DMS 273 (cell line): ENCODE measurements at regions not wholly inside any gene's neighbourhood (a gene's known extent, or its start where the extent isn't known, plus 50 kb on each side); places are given as distances from the start of the nearest gene placed in this dataset.

Source experiments
- DNase-seq: peaks from one replicate; lab custom pipeline; 2025; ENCODE audit not compliant: unreplicated experiment; lab: John Stamatoyannopoulos, UW

DNA sequence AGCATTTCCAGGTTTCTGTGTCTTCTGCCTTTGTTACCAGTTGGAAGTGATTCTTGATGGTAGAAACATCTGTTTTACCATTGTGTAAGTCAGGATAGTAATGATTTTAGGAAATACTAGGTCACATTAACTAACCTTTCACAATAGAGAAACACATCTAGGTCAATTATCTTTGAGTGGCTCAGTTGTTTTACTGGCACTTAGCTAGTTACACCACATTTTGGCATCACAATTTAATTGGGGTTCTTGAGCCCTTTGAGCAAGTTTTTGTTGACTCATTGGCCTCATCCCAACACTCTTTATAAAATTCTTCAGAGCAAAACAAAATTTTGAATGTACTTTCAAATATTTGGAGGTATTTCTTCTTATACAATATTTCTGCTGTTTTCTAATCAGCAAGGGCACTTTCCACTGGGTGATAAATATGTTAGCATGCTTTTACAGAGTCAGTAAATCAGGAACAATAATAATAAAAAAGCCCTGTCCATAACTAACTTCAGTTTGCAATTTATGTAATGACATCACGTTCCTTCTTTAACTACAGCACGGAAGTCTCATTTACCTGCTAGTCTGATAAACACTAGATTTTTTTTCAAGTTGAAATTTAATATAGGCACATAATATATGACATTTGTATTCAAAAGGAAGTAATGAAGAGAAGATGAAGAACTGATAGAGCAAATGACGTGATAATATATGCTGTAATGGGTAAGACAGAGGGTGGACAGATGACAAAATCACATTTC is 64.8 kb upstream of the GK2 start:
- no peak for DNase-seq

DNA sequence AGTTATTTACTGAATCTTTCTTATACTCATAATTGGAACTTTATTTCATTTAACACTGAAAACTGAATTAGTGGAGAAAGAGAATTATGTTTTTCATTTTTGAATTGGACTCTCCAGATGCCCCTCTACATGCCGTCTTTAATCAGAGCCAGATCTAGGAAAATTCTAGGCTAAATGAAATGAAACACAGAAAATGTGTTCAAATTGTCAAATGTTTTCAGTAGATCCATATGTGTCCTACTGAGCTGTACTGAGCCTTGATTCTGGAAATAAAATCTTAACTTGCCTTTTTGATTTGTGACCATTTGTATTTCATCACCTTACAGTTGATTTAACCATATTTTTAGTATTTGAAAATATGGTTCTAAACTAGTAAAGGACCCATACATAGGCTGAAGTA is 64.0 kb upstream of the GK2 start:
- DNase-seq = no peak

DNA sequence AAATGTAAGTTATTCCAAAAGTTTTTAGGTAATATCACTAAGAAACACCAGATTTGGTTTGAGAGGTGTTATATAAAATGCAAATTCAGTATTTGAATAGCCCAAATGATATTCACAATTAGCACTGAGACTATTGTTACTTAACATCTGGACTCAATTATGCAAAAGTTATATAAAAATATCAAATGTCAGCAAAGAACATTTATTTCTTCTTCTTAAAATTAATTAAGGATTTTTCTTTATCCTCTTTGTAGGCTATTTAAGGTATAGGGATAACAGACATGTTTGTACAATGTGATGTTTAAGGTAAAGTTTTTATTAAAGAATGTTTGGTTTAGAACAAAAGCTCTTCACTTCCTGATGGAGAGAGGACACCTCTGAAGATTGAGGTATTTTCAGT is 63.3 kb upstream of the GK2 start:
- DNase-seq = no peak

DNA sequence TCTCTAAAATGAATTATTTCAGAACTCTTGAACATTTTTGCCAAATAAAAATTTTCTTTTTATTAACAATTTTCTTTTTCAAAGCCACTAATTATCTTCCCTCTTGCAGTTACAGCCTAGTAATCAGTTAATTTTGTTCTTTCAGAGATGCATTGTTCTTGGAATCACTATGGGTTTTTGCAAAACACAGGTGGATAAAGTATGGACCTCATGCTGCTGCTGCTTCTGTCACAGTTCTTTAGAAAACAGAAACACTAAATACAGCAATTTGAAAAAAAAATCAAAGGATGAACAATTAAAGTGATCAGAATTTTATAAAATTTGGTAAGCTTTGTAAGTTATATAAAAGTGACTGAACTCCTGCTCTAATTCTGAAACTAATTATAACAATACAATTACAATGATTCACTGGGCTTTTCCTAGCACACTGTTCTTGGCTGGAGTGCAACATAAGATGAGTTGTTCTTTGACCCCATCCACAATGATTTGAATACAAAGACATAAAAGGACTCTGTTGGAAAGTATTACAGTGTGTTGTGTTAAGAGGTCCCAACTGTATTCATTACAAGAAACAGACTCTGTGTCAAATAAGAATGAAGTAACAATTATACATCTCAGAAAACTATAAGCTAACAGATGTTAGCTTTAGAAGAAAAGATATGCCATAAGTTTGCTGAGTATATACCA is 59.4 kb upstream of the GK2 start:
- no peak for DNase-seq

DNA sequence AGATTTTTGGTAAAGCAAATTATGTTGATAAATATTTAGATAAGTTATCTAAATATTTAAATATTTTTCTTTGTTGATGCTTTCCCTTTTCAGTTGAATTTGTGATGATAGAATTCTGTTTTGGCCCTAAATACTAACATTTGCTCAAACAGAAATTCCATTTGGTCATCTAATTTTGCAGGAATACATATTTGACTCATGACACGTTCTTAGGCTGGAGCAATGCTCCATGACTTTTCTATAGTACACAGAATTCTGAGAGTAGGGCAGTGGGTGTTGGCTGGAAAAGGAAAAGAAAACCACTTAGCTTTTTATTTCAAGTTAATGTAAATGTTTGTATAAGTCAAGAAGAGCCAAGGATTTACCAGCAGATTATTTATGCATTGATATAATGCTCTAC is 58.6 kb upstream of the GK2 start:
- no peak for DNase-seq
